ENCODE measurements at regions not wholly inside any gene's neighbourhood (a gene's known extent, or its start where the extent isn't known, plus 50 kb on each side); places are given as distances from the start of the nearest gene placed in this dataset.
"Not testable (repeated sequence)": the region's sequence is repeated elsewhere in the genome, so short reads cannot be mapped to it uniquely, and the experiment has no call there.

DNA sequence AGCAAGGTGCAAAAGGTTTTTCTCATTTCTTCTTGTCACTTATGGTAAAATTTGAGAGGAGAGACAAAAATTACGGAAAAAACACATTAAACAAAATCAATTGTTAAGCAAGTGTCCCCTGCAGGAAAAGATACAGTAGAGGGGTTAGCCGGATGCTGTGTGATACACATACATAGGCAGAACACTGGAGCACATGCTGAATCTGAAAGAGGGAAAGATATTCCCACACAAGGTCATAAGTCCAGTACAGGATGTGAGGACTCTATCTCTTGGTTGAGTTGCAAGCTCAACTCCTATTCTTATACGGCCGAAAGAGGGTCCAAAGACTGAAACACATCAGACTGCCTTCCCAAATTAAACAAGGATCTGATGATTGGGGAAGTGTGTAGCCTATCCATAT, 427.5 kb upstream of the NUDT12 start:
- in situ Hi-C loops (cut with HindIII; ENCODE audit: low pct_unique_long_range_greater_than_20kb, low sequenced_read_pairs), result no loop called here
- no peak for DNase-seq (ENCODE audit: low read depth)

DNA sequence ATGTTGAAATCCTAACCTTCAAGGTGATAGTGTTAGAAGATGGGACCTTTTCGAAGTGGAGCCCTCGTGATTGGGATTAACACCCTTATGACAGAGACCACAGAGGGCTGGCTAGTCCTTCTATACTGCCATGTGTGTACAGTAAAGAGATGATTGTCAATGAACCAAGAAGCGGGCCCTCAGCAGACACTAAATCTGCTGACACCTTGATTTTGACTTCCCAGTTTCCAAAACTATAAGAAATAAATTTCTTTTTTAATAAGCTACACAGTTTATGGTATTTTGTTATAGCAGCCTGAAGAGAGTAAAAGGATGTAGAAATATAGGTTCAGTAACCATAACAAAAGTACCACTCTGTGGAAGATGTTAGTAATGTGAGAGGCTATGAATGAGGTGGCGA, 419.0 kb upstream of the NUDT12 start:
- in situ Hi-C loops (cut with HindIII; ENCODE audit: low pct_unique_long_range_greater_than_20kb, low sequenced_read_pairs), result no loop called here
- no peak for DNase-seq (ENCODE audit: low read depth)

DNA sequence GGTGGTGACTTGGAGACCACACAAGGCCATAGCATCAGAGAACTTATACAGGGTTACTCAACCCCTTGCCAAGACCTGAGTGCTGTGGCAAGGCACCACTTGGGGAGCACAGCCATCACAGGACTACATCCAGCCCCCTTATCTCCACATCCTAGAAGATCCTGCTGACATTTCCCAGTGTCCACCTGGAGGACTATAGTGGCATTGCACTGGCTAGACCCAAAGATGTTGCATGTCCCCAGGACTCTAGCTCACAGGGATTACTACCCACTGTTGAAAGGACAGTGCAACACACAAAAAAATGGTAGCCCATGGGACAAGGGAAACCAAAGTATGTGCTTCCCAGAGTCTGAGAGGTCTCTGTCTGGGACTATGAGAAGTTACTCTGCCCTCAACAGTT, 411.1 kb upstream of the NUDT12 start:
- in situ Hi-C loops (cut with HindIII; ENCODE audit: low pct_unique_long_range_greater_than_20kb, low sequenced_read_pairs), result no loop called here
- DNase-seq (ENCODE audit: low read depth), result no peak

DNA sequence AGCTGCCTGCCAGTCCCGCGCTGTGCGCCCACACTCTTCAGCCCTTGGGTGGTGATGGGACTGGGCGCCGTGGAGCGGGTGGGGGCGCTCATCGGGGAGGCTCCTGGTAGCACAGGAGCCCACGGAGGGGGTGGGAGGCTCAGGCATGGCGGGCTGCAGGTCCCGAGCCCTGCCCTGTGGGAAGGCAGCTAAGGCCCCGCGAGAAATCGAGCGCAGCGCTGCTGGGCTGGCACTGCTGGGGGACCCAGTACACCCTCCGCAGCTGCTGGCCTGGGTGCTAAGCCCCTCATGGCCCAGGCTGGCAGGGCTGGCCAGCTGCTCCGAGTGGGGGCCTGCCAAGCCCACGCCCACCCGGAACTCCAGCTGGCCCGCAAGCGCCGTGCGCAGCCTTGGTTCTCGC, 403.7 kb upstream of the NUDT12 start:
- in situ Hi-C loops (cut with HindIII; ENCODE audit: low pct_unique_long_range_greater_than_20kb, low sequenced_read_pairs); DNase-seq (ENCODE audit: low read depth): not testable (repeated sequence)

DNA sequence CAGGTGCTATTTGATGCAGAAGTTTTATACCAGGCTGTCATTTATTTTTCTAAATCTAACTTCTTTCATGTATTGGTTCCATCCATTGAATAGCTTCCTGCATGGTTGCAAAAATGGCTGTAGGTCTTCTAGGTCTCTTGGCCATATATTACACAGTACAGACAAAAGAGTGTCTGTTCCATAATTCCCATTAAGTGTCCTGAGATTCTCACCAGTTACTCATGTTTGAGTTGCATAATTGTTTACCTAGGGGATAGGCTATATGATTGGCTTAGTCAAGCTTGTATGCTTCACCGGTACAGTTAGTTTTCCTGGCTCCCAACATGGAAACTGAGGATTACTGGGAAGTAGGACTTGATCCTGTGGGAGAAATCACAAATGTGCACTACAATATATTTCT, 399.4 kb upstream of the NUDT12 start:
- in situ Hi-C loops (cut with HindIII; ENCODE audit: low pct_unique_long_range_greater_than_20kb, low sequenced_read_pairs), result no loop called here
- DNase-seq (ENCODE audit: low read depth), result no peak

DNA sequence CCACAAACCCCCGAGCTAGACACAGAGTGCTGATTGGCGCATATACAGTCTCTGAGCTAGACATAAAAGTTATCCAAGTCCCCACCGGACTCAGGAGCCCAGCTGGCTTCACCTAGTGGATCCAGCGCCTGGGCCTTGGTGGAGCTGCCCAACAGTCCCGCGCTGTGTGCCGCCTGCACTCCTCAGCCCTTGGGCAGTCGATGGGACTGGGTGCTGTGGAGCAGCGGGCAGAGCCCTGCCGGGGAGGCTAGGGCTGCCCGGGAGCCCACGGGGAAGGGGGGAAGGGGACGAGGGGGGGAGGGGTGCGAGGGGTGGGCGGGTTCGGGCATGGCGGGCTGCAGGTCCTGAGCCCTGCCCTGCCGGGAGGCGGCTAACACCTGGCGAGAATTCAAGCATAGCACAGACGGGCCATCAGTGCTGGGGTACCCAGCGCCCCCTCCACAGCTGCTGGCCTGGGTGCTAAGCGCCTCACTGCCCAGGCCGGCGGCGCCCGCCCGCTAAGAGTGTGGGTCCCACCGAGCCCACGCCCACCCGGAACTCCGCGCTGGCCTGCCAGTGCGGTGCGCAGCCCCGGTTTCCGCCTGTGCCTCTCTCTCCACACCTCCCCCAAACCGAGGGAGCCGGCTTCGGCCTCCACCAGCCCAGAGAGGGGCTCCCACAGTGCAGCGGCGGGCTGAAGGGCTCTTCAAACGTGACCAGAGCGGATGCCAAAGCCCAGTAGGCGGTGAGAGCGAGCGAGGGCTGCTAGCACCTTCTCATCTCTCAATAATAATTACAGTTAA, 391.2 kb upstream of the NUDT12 start:
- no peak for DNase-seq (ENCODE audit: low read depth)
- in situ Hi-C loops (cut with HindIII; ENCODE audit: low pct_unique_long_range_greater_than_20kb, low sequenced_read_pairs), result no loop called here

DNA sequence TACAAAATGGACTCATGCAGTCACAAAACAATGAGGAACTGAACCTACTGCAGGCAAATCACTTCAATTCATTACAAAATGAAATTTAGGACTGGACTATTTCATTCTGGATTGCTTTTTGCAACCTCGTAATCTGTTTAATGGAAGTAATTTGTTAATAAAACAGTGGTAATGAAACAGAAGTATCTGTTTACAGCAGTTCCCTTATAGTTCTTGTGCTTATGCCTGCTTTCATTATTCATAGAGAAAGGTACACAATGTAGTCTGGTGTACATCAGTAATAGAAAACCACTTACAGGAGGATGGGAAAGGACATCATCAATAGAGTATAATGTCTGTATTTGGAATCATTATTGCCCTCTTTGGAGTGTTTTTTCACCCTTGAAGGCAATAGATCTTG, 389.2 kb upstream of the NUDT12 start:
- in situ Hi-C loops (cut with HindIII; ENCODE audit: low pct_unique_long_range_greater_than_20kb, low sequenced_read_pairs), result no loop called here
- DNase-seq (ENCODE audit: low read depth), result no peak

DNA sequence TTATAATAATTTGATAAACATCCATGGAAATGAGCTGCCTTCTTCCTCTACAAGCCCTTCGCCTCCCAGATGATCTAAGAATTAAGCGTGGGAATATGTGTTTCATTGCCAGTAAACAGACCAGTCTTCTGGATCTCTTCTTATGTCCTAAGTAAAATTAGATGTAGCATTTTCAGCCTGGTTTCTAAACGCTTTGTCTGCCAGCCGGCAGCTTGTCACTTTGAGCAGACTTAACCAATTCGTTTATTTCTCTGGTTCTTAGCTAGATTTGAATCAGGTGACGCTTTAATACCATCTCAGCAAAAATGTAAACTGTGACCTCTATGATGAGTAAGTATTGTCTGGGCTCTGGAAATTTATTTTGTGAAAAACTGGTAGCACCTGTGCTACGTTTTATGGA, 380.6 kb upstream of the NUDT12 start:
- in situ Hi-C loops (cut with HindIII; ENCODE audit: low pct_unique_long_range_greater_than_20kb, low sequenced_read_pairs), result no loop called here
- no peak for DNase-seq (ENCODE audit: low read depth)

DNA sequence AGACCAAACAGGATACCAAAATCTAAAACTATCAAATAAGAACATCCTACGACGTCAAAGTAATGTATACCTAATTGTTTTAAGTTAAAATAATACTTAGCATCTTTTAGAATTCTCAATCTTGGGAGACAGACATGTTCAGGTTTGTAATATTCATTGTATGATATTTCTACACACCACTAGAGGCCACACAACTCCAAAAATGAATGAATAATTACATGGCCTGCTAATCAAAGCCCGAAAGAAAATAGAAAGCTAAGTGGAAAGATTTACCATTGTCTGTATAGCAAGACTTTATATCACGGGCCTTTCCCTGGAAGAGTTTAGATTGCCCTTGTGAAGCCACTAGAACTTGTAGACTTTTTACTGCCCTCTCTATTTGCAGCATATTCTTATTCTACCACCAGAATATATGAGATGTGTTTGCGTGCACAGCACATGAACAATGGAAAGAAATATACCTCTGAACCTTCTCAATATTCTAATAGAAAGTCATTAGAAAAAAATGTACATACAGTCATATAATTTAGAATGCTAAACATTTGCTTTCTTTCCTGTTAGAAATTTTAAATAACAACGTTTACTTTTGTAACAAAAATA, 380.1 kb upstream of the NUDT12 start:
- in situ Hi-C loops (cut with HindIII; ENCODE audit: low pct_unique_long_range_greater_than_20kb, low sequenced_read_pairs), result no loop called here
- no peak for DNase-seq (ENCODE audit: low read depth)

DNA sequence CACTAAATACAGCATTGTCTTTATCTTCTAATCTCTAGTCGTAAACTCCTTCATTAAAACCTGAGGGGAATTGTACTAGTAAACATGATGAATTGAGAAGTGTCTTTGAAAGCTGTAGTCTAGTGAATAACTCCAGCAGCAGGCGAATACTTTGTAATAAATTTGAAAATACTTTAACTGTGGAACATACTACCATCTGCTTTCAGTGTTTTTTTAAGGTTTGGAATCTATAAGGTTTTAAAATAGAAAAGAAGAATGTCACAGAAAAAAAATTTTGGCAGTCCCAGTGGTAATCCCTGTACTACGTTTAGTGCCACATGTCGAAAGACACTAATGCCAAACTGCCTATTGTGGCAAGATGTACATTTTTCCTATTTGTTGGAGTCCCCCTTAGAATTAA, 379.0 kb upstream of the NUDT12 start:
- in situ Hi-C loops (cut with HindIII; ENCODE audit: low pct_unique_long_range_greater_than_20kb, low sequenced_read_pairs), result no loop called here
- no peak for DNase-seq (ENCODE audit: low read depth)

DNA sequence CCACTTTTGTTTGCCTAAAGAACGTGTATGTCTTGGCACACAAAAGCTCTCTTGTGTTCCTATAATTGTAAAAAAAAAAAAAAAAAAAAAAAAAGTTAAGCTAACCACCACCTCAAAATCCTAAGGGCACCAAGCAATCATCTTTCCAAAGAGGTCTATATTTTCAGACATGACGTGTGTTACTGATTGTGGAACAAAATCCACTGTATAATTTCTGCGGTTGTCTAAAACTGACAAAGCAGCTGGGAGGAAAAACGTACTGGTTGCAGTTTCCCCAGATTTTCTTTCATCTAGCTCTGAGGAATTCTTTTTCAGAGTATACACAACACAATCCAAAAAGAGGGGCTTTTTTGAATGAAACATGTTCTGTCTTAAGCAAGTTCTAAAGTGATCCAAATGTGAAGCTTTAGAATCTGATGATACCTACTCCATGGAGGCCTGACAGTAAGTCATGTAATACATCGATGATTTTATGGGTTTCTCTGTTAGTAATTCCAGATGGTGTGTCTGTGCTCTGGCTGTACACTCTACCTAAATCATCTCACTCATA, 375.6 kb upstream of the NUDT12 start:
- no peak for DNase-seq (ENCODE audit: low read depth)
- in situ Hi-C loops (cut with HindIII; ENCODE audit: low pct_unique_long_range_greater_than_20kb, low sequenced_read_pairs), result no loop called here

DNA sequence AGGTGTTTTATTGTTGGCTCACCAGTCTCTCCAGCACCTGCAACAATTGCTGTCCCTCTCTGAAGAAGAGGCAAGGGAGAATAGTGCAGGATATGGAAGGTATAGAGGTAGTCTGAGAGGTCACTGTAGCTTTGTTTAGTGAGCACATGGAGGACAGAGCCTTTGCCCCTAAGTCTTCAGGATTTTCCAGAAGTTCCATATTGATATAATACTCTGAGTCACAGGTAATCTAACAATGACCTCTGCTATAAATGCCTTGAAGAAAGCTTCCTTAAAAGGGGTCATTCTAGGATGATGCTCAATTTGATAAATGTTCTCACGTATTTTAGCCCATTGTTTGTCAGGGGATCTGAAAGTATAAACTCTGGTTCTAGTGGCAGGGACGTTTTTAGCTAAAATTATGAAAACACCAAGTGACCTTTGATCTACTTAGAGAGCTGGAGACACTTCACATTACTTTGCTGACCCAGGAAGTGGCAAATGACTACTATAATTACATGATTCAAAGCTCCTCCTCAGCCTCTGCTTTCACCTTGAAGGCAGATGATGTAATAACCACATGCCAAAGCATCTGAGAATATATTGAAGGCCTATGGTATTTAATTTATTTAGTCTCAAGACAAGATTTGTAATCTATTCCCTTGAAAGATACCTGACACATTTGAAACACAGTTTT, 366.9 kb upstream of the NUDT12 start:
- in situ Hi-C loops (cut with HindIII; ENCODE audit: low pct_unique_long_range_greater_than_20kb, low sequenced_read_pairs), result no loop called here
- DNase-seq (ENCODE audit: low read depth), result no peak

DNA sequence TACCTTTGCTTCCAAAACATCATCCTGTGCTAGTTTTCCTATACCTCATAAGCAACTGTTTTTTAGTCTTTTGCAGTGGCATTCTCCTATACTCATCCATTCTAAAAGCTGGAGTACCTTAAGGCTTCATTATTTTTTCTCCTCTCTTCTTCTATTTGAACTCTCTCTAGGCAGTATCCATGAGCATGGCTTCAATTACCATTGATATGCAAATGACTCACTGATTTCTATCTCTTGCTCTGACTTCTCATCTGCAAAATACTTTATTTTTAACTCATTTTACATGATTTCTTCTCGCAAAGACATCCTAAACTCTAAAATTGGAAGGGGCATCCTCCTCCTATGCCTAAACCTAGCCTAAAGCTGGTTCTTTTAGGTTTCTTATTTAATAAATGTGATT, 365.1 kb upstream of the NUDT12 start:
- no peak for DNase-seq (ENCODE audit: low read depth)
- in situ Hi-C loops (cut with HindIII; ENCODE audit: low pct_unique_long_range_greater_than_20kb, low sequenced_read_pairs), result no loop called here

DNA sequence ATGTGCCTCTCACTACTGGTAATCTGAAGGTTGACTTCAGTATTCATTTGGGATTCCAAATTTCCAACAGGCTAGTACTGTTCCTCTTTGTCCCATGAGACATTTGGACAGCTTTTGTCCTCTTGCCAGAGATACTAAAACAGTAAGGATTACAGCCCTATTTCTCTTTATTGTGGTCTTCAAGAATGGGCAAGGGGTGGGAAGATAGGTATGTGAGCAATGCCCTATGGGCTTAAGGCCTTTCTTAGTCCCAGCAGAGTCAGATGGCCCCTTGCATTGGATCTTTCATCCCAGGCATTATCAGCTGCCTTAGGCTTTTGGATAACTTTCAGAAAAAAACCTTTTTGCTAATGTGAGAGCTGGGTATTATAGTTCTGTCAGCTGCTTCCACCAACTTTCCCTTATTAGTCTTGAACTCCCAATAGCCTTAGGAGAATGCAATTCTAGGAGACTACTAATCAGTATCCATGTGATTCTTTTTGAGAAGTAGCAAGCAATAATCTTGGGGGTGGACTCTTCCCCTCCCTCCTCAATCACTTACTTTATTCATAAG, 361.1 kb upstream of the NUDT12 start:
- DNase-seq (ENCODE audit: low read depth), result no peak
- in situ Hi-C loops (cut with HindIII; ENCODE audit: low pct_unique_long_range_greater_than_20kb, low sequenced_read_pairs), result no loop called here

DNA sequence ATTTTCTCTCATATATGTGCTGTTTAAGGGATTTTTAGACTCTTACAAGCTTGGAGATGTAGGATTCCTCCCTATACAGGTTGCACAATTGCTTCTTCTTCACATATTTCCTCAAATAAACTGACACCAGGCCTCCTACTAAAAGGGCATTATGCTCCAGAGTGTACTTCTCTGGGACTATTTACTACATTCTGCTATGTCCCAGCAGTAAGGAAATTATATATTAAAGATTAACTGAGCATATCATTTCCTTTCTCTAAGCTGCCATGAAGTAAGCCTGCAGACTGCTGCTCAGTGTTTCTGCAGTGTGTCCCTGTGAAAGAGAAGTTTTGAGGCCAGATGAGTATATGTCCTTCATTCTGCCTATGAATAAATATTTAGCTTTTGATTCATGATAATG, 356.9 kb upstream of the NUDT12 start:
- no peak for DNase-seq (ENCODE audit: low read depth)
- in situ Hi-C loops (cut with HindIII; ENCODE audit: low pct_unique_long_range_greater_than_20kb, low sequenced_read_pairs), result no loop called here

DNA sequence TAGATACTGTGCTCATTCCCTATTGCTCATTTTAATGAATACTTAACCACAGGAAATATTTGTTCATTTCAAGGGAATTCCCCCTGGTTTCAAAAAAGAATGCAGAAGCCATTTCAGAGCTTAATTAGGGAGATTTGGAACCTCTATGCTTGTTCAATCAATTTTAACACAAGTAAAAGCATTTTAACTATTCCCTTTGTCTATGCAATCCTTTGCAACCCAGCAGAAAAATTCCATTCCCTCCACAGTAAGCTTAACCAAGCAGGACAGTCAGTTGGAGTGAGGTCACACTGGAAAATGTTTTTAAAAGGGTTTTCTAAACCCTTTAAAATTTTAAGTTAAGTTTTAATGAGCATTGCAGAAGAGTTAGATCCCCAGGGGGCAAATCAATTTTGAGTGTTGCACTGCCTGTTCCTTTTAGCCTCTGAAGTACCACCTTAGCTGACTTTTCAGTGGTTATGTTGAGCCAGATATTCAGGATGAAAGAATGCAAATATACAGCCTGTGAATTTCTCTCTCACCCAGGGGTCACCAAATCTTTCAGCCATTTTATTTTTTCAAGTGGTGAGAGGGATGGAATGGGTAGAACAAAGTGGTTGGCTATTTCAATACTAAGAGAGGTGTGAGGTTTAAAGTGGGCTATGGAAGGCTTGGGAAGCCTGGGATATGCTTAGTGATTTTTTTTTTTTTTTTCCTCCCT, 356.2 kb upstream of the NUDT12 start:
- DNase-seq (ENCODE audit: low read depth), result peak; percentile 33
- in situ Hi-C loops (cut with HindIII; ENCODE audit: low pct_unique_long_range_greater_than_20kb, low sequenced_read_pairs), result no loop called here

DNA sequence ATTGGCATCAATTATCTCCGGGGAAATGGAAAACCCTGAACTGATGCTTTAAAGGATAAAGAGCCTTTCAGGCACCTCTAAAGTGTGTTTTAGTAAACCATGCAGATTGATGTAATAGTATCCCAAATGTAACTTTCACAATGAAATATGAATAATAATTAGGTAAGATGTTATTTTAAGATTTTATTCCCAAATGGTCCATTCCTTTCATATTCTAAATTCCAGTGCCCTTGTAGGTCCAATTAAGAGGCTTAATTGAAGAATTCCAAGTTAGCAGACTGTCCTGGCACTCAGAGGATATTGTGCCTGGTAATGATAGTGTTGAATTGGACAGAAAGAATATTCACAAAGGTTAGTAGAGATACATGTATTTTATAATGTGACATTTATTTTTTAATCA, 352.5 kb upstream of the NUDT12 start:
- in situ Hi-C loops (cut with HindIII; ENCODE audit: low pct_unique_long_range_greater_than_20kb, low sequenced_read_pairs), result no loop called here
- DNase-seq (ENCODE audit: low read depth), result no peak

DNA sequence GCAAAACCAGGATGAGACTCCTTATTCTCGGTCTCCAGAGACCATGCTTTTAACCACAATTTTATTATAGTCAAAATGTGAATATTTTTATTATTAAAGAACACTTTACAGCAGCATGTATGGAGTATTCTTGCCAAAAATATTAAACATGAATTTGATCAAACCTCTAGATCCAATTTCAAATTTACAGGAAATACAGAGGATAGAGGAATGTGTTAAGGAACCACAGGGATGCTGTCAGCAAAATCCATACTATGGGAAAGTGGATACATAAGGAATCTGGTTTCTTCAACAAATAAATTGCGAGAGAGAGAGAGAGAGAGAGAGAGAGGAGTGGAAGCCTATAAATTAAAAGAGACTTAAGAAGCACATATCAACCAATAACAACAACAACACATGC, 348.2 kb upstream of the NUDT12 start:
- in situ Hi-C loops (cut with HindIII; ENCODE audit: low pct_unique_long_range_greater_than_20kb, low sequenced_read_pairs), result no loop called here
- no peak for DNase-seq (ENCODE audit: low read depth)

DNA sequence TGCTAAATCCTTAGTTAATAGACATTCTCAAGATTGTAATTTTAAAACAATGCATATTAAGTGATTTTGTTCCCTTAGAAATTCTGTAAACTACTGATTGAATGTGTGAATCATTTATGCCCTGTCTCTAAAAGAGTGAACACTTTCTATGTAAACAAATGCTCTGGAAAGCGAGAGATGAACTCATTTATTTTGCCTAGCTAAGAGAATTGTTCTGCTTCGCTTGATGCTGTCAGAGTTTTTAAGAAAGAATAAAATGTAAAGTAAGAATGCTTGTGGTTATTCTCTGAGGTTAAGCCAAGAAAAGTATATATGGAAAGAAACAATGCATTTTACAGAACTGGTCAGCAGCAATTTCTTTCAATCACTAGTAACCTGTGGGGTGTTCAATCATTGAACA, 347.4 kb upstream of the NUDT12 start:
- in situ Hi-C loops (cut with HindIII; ENCODE audit: low pct_unique_long_range_greater_than_20kb, low sequenced_read_pairs), result no loop called here
- DNase-seq (ENCODE audit: low read depth), result no peak

All from Caki2 (cell line).